ENCODE measurements at regions not wholly inside any gene's neighbourhood (a gene's known extent, or its start where the extent isn't known, plus 50 kb on each side); places are given as distances from the start of the nearest gene placed in this dataset.

DNA sequence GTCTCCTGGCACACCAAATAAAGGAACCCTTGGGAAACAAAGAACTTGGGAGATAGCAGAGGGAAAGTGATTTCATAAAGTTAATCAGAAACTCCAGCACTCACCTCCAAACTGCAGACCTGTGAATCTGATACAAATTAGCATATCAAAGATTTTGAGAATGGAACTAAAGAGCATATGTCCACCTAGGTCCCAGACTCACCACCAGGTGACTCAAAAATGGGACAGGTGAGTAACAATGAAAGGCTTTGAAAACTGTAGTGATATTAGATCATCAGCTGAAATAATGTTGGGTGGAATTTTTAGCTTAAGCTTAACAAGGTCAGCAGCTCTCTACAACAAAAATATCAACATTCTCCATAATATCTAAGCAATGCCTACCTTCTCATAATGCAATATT, 214.8 kb downstream of the RERGL start:
- Histone ChIP-seq H3K23ac (ENCODE audit: insufficient read length) (no peak overlapping the region), H3K79me1 (ENCODE audit: low read depth, low read length) (no peaks in the 10 kb centered on the region), H3K27me3 (replicated peaks in 1 of 4; ENCODE audit: control insufficient read depth in 3 of 4, extremely low read depth in 1 of 4, insufficient read depth in 3 of 4, low read length in 3 of 4) (no peaks in the 10 kb centered on the region), H2BK20ac (ENCODE audit: low read length) (no peak overlapping the region), H2BK12ac (ENCODE audit: low read depth, low read length) (no peak overlapping the region), H2BK15ac (ENCODE audit: low read length) (no peak overlapping the region), H3K9me3 (ENCODE audit: insufficient read depth in 2 of 2, low read depth in 1 of 2, low read length in 1 of 2) (peaks cover 7 to 11% of the 10 kb centered on the region in 2 experiments; a peak in 3 of 4 replicates), H4K91ac (replicated peaks; ENCODE audit: insufficient read length, low read length) (no peak overlapping the region), H2BK120ac (replicated peaks; ENCODE audit: low read depth, low read length) (no peak overlapping the region), H3K23me2 (ENCODE audit: low read depth, low read length) (no peaks in the 10 kb centered on the region), H2AK5ac (ENCODE audit: low read depth, low read length) (no peak overlapping the region), H3K4me3 (ENCODE audit: extremely low read depth in 1 of 4, insufficient read depth in 2 of 4, low read depth in 3 of 4, low read length in 4 of 4) (no peak overlapping the region), H3K4ac (replicated peaks; ENCODE audit: insufficient read length, low read depth, low read length) (no peak overlapping the region), H3K18ac (ENCODE audit: extremely low read depth, low read length) (no peak overlapping the region), H3K36me3 (ENCODE audit: control insufficient read depth in 2 of 4, insufficient read depth in 4 of 4, low read length in 3 of 4) (no peaks in the 10 kb centered on the region; a peak in 1 of 8 replicates), H2AFZ (ENCODE audit: low read length) (no peak overlapping the region), H4K5ac (ENCODE audit: insufficient read length, low read depth, low read length) (no peak overlapping the region), H3K9ac (replicated peaks in 1 of 4; ENCODE audit: extremely low read depth in 1 of 4, low read depth in 3 of 4, low read length in 3 of 4) (no peak overlapping the region), H4K8ac (ENCODE audit: extremely low read depth, insufficient read depth, low read length) (no peak overlapping the region), H3K56ac (replicated peaks; ENCODE audit: insufficient read length, low read depth, low read length) (no peak overlapping the region), H3K4me1 (replicated peaks in 1 of 4; ENCODE audit: control insufficient read depth in 3 of 4, insufficient read depth in 4 of 4, low read length in 3 of 4) (no peaks in the 10 kb centered on the region), H3K27ac (ENCODE audit: low read depth, low read length) (no peak overlapping the region), H4K20me1 (replicated peaks in 1 of 2; ENCODE audit: control insufficient read depth in 1 of 2, insufficient read depth in 2 of 2, low read length in 2 of 2) (no peaks in the 10 kb centered on the region), H3K79me2 (ENCODE audit: control insufficient read depth in 1 of 2, insufficient read depth in 2 of 2, low read length in 2 of 2) (no peaks in the 10 kb centered on the region), H3K4me2 (ENCODE audit: insufficient read depth in 1 of 2, low read depth in 2 of 2, low read length in 2 of 2) (no peak overlapping the region), H3K14ac (ENCODE audit: insufficient read length) (no peak overlapping the region), H2BK5ac (ENCODE audit: low read depth, low read length) (no peak overlapping the region)
- ChIA-PET CTCF (ENCODE audit: partially characterized antibody) (no interaction called here), POLR2A (ENCODE audit: partially characterized antibody) (no interaction called here)
- FAIRE-seq (no peak), DNase-seq (ENCODE audit: low read depth in 1 of 2, low spot score in 2 of 2) (no peak)
- TF ChIP-seq EGR1 (IDR thresholded peaks at IDR 0.05; ENCODE audit: borderline replicate concordance, low read depth, low read length), result no peak
- TF ChIP-seq POLR2AphosphoS5 (IDR thresholded peaks at IDR 0.05; ENCODE audit: low read depth, low read length), result no peak
- no peak for TF ChIP-seq HDAC6 (IDR thresholded peaks at IDR 0.05; ENCODE audit: low read depth, low read length)
- no peak for TF ChIP-seq SIRT6 (IDR thresholded peaks at IDR 0.05; ENCODE audit: low read length)
- no peak for TF ChIP-seq SIX5 (IDR thresholded peaks at IDR 0.05; ENCODE audit: low read depth, low read length)
- no peak for TF ChIP-seq GABPA (IDR thresholded peaks at IDR 0.05; ENCODE audit: borderline replicate concordance, insufficient read depth, low read length)
- TF ChIP-seq TAF7 (optimal IDR thresholded peaks at IDR 0.05; ENCODE audit: borderline replicate concordance, low read depth, low read length), result no peak
- no peak for TF ChIP-seq KDM5A (IDR thresholded peaks at IDR 0.05; ENCODE audit: low read length)
- TF ChIP-seq NRF1 (IDR thresholded peaks at IDR 0.05; ENCODE audit: low read depth, low read length), result no peak
- TF ChIP-seq SP2 (IDR thresholded peaks at IDR 0.05; ENCODE audit: low read length), result no peak

Data from H1 (cell line).